HEK293T (cell line): ENCODE measurements at regions not wholly inside any gene's neighbourhood (a gene's known extent, or its start where the extent isn't known, plus 50 kb on each side); places are given as distances from the start of the nearest gene placed in this dataset.

Experiments
- ARNT ChIP-seq: fragments of 450-650 bp; IDR thresholded peaks from 2 replicates; pipeline ENCODE4 v1.6.1; 2017; ENCODE audit warnings: mild to moderate bottlenecking
- BHLHE40 ChIP-seq: fragments of 450-650 bp; IDR thresholded peaks from 2 replicates; pipeline ENCODE4 v1.6.1; 2016; ENCODE audit warnings: mild to moderate bottlenecking, moderate library complexity, borderline replicate concordance
- FOXM1 ChIP-seq: fragments of 450-650 bp; IDR thresholded peaks from 2 replicates; pipeline ENCODE4 v1.6.1; 2017; ENCODE audit warnings: mild to moderate bottlenecking, borderline replicate concordance

DNA sequence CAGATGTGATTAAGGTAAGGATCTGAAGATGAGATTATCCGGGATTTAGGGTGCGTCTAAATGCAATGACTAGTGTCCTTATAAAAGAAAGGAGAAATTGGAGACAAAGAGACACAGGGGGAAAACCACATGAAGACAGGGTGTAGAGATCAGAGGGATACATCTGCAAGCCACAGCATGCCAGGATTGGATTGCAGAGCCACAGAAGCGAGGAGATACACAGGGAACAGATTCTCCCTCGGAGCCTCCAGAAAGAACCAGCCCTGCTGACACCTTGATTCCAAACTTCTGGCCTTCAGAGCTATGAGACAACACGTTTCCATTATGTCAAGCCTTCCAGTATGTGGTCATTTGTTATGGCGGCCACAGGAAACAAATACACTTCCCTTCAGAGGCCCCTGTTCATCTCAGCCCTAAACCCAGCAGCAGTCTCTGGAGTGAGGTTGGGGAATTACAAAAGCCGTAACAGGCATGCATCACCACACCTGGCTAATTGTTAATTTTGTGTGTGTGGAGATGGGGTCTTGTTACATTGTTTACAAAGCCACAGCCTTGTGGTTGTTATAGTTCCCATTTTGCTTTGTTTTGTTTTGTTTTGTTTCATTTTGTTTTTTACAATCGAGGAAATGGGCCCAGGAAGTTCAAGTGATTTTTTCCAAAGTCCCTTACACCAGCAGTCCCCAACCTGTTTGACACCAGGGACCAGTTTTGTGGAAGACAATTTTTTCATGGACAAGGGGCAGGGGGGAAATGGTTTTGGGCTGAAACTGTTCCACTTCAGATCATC lies 51.6 kb upstream of the LYRM9 start:
- TF ChIP-seq ARNT: no peak
- no peak for TF ChIP-seq FOXM1
- TF ChIP-seq BHLHE40: no peak
